HG02938 (cell line): ENCODE measurements at regions not wholly inside any gene's neighbourhood (a gene's known extent, or its start where the extent isn't known, plus 50 kb on each side); places are given as distances from the start of the nearest gene placed in this dataset.
A peak's percentile ranks its signal among the peaks of the same experiment; 100 is the strongest.
"Not testable (repeated sequence)": the region's sequence is repeated elsewhere in the genome, so short reads cannot be mapped to it uniquely, and the experiment has no call there.

Experiments used
- ATAC-seq: cut with Tn5 transposase; IDR thresholded peaks from one replicate; pipeline ENCODE4 v1.9.1; 2021; ENCODE audit warnings: mild to moderate bottlenecking, moderate library complexity; ENCODE audit not compliant: unreplicated experiment

- no peak for ATAC-seq
Observed at GRCh38 chr3:87733671-87734367, 325.0 kb downstream of the CGGBP1 start.

GRCh38 chr3:87732294-87732693 is 326.5 kb downstream of the CGGBP1 start:
- ATAC-seq = no peak

GRCh38 chr3:87727783-87728182 is 331.0 kb downstream of the CGGBP1 start:
- ATAC-seq = no peak

GRCh38 chr3:87719060-87719459 is 339.7 kb downstream of the CGGBP1 start:
- no peak for ATAC-seq

GRCh38 chr3:87710511-87710910 is 348.3 kb downstream of the CGGBP1 start:
- no peak for ATAC-seq

- no peak for ATAC-seq
Observed at GRCh38 chr3:87710028-87710427, 348.8 kb downstream of the CGGBP1 start.

- no peak for ATAC-seq
Observed at GRCh38 chr3:87706176-87706575, 352.6 kb downstream of the CGGBP1 start.

GRCh38 chr3:87702600-87702999 is 356.2 kb downstream of the CGGBP1 start:
- ATAC-seq = no peak

GRCh38 chr3:87696124-87697013 is 362.4 kb downstream of the CGGBP1 start:
- ATAC-seq = no peak

GRCh38 chr3:87694678-87695077 is 364.1 kb downstream of the CGGBP1 start:
- no peak for ATAC-seq

GRCh38 chr3:87691109-87691508 is 367.7 kb downstream of the CGGBP1 start:
- ATAC-seq = no peak

- ATAC-seq = not testable (repeated sequence)
Observed at GRCh38 chr3:87678984-87679660, 379.7 kb downstream of the CGGBP1 start.

- peak; percentile 100 for ATAC-seq
Observed at GRCh38 chr3:87674397-87675161, 384.2 kb downstream of the CGGBP1 start.

- no peak for ATAC-seq
Observed at GRCh38 chr3:87673132-87673531, 385.7 kb downstream of the CGGBP1 start.

GRCh38 chr3:87654184-87654583 is 377.8 kb upstream of the POU1F1 start:
- no peak for ATAC-seq

- ATAC-seq = not testable (repeated sequence)
Observed at GRCh38 chr3:87653138-87653537, 376.8 kb upstream of the POU1F1 start.

GRCh38 chr3:87634426-87634825 is 358.0 kb upstream of the POU1F1 start:
- no peak for ATAC-seq

GRCh38 chr3:87627316-87627715 is 350.9 kb upstream of the POU1F1 start:
- no peak for ATAC-seq

- no peak for ATAC-seq
Observed at GRCh38 chr3:87626546-87626945, 350.2 kb upstream of the POU1F1 start.

- ATAC-seq = no peak
Observed at GRCh38 chr3:87625876-87626275, 349.5 kb upstream of the POU1F1 start.

- ATAC-seq = no peak
Observed at GRCh38 chr3:87624860-87625259, 348.5 kb upstream of the POU1F1 start.
